HG03060 (cell line): ENCODE measurements at regions not wholly inside any gene's neighbourhood (a gene's known extent, or its start where the extent isn't known, plus 50 kb on each side); places are given as distances from the start of the nearest gene placed in this dataset.

Experiments used
- ATAC-seq: cut with Tn5 transposase; IDR thresholded peaks from one replicate; pipeline ENCODE4 v1.9.1; 2021; ENCODE audit warnings: low read depth, moderate number of reproducible peaks; ENCODE audit not compliant: unreplicated experiment

DNA sequence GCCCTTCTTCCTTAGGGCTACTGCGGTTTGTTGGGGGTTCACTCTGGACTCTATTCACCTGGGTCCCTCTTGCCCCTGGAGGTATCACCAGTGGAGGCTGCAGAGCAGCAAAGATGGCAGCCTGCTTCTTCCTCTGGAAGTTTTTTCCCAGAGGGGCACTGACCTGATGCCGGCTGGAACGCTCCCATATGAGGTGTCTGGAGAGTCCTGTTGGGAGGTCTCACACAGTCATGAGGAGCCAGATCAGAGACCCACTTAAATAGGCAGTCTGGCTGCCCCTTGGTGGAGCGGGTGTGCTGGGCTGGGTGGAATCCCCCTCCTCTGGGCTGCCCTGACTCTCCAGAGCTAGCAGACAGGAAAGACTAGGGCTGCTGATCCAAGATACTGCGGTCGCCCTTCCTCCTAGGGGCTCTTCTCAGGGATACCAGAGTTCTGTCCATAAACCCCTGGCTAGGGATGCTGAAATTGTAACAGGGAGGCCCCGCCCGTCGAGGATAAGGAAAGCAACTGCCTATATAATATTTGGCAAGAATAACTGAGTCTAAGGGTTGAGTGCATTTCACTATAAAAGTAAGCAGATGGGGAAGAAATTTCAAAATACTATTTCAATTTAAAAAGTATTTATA, 140.7 kb downstream of the NOL4 start:
- ATAC-seq = no peak

DNA sequence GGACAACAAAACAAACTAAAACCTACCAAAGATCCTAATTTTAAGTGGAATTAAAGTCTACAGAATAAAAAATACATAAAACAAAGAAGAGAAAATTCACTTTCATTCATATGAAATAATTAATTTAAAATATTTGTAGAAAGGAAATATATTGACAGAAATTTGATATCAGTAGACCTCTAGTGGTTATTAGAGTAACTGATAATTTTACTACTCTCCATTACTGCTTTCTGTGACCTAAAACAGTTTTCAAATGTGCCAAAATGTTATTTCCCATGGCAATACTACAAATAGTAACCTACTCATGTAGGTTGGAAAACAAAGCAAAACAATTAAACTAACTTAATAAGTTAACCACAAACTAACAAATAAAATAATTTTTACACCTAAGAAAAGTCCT, 147.1 kb downstream of the NOL4 start:
- no peak for ATAC-seq

DNA sequence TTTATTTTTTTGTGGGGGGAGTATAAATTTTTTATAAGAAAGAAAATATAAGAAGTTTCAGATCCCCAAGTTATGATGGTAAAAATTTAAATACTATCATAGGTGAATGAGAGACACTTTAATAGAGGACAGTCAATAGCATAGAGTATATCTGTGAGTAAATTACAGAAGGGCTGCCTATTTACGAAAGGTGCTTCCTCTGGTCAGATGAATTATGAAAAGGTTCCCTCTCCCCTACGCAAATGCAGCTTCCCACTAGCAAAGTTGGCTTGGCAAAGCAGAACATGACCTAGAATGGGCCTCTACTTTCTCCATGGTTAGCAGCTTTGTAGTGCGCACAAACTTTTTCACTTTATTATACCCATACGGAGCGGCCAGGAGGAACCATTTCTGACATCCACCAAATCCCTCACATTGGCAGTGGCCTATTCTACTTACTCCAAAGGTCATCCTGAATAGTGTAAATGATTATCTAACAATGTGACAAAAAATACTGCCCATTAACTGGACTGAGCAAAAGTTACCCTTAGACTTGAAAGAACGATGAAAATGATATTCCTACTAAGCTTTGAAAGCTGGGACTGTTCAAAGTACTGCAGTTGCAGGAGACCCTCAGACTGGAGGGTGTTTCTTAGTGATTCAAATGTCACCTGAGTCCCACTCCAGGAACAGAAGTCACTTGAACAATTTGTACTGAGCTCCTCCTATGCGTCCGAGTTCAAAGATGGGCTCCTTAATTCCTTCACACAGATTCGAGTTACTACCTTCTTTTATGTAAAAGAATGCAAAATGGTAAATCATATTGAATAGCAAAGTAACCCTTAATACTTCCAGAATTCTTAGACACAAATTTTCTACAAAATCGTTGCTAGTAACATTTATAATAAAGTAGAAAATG, 148.5 kb downstream of the NOL4 start:
- no peak for ATAC-seq

DNA sequence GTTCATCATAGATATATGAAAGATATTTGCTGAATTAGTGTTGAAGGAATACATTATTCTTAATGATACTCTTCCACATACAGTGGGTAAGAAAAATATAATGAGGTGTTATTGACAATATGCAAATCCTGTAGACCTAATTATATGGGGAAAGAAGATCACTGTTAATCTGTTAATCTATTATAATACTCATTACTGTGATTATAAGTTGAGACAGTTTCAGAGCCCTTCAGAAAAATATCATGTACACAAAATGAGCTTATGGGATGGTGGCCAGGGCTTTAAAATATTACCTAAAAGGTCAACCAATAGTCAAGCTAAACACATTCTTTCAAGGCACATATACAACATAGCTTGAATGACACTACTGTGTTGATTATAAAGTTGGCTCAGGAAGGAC, 163.5 kb downstream of the NOL4 start:
- no peak for ATAC-seq

DNA sequence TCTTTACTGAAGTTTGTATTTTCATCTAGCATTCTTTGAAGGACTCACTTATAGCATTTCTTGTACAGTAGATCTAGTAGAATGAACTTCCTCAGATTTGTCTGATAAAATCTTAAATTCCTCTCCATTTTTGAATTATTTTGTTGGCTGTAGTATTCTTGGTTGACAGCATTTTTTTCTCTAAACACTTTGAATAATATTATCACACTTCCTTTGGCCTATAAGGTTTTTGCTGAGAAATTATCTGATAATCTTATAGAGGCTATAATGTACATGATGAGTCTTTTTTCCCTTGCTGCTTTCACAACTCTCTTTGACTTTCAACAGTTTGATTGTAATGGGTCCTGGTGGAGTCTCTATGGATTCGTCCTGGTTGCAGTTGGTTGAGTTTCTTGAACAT, 169.5 kb downstream of the NOL4 start:
- ATAC-seq = no peak

DNA sequence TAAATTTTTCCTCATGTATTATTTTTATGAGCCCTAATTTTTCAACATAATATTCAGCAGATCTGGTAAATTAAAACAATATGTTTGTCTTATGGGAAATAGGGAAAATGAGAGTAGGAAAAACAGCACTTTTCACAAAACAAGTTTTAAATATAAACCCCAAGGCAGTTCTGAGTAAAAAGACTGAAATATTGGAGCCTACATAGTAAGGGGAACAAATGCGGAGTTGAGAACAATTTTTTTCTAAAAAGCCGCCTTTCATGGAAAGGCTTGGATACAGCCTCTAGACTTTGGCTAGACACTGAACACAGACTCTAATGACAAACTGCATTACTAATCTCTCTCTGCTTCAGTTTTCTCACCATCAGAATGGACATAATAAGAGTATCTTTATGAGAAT, 174.1 kb downstream of the NOL4 start:
- ATAC-seq = no peak

DNA sequence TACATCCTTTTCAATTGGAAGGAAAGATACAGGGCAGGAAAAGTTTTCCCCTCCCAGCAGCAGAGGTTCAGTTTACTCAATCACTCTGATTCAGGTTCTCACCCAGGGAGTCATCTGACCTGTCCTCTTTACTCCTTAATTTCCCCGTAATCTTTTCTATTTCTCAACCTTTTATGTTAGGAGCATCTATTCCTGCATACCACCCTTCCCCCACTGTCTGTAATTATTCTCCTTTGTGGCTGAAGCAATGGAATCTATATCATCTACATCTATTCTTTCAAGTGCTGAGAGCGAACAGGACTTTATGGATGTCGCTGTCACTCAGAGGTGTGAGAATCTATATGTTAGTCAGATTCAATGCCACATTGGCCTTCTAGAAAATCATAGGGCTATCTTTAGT, 175.2 kb downstream of the NOL4 start:
- no peak for ATAC-seq

DNA sequence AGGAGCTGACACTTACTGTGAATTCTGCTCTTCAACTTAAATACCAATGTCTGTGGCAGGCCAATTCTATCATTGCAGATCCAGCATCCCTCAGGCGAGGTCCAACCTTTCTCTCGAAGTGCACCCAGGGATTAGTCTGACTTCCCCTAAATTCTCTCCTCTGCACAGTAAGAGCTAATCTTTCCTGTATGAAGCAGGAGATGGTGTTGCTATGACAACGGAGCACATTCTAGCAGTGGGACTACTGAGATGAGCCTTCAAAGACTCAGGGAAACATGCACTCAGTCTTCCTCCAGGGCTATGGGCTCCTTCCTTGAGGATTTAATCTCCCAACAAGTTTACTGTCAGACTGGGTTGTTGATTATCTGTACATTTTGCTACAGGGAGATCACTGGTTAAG, 176.3 kb downstream of the NOL4 start:
- ATAC-seq = no peak

DNA sequence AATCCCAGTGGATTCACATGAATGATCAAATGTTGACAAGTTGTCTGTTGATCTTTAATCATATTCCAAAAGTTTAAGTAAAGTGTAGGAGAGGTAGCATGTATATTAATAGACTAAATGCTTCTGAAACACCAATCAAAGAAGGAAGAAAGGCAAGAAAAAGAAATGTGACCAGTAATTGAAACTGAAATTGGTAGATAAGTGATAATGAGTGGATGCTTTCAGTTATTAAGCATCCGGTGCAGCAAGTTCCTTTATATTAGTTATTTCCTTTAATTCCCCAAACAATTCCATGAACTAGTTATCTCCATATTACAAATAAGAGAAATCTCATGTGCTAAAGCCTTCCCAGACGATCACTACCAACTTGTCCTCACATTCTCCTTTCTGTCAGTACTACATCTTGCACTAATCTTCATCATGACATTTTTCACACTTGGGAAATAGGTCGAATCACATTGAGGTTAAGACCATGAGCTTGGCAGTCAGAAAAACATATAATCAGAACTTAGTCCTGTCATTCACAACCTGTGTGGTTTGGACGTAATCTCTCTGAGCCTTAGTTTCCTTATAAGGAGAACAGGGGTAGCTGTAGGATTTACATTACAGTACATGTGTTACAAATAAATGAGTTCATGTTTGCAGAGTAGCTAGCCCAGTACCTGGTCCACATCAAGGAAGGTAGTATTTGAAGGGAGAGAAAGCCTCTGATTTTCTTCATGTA, 182.1 kb downstream of the NOL4 start:
- no peak for ATAC-seq

DNA sequence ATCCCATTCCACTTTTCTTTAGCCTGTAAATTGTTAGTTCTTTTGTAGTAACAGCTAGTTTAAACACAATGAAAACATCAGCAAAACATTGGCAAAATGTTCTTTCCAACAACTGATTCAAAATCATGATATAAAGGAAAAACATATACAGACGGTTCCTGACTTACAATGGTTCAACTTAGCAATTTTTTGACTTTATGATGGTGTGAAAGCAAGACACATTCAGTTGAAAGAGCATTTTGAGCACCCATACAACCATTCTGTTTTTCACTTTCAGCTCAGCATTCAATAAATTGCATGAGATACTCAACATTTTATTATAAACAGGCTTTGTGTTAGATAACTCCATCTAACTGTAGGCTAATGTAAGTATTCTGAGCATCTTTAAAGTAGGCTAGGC, 185.1 kb downstream of the NOL4 start:
- no peak for ATAC-seq

DNA sequence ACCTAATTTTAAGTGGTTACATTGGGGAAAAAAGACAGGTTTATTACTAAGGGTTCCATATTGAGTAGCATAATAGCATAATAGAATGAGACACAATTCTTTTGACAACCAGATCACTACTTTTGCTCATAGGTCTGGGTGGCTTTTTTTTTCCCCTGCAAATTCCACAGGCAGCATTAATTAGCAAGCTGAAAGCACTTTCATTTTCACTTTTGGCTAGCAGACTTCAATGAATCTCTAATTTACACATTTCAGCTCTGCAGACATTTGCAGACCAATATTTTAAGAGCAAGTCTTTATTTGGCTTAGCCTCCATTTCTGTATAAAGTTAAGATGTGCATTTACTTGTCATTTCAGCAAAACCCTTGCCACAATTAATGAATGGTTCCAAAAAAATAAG, 185.5 kb downstream of the NOL4 start:
- no peak for ATAC-seq

DNA sequence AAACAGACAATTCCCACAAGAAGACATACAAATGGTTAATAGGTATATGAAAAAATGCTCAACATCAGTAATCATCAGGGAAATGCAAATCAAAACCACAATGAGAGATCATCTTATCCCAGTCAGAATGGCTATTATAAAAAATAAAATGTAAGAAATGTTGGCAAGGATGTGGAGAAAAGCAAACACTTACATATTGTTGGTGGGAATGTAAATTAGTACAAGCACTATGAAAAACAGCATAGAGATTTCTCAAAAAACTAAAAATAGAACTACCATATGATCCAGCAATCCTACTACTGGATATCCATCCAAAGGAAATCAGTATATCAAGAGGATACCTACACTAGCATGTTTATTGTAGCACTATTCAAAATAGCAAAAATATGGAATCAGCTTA, 186.6 kb downstream of the NOL4 start:
- ATAC-seq = no peak

DNA sequence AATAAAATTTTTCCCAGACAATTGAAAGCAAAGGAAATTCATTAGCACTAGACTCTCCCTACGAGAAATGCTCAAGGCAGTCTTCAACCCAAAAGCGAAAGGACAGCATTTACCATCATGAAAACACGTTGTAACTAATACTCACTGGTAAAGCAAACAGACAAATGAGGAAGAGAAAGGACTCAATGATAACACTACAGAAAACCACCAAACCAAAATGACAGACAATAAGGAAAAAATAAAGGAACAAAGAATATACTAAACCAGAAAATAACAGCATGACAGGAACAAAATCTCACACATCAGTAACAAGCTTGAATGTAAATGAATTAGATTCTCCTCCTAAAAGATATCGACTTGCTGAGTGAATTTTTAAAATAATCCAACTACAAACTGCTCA, 190.7 kb downstream of the NOL4 start:
- ATAC-seq = no peak

DNA sequence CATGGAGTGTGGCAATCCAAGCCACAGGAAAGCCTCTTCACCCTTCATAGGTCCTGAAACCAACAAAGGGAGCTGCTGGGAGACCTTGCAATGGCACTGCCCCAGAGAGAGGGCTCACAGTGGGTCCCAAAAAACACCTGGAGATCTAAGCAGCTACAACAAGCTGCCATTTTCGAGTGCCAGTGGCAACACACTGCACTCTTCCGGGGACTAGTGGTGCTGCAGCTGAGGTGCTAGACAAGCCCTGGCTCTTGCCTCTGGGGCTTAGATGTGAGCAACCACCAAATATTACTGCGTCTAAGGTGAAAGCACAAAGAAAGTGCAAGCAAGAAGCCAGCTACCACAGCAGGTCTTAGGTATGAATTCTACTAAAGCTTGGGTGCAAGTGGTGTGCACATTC, 192.9 kb downstream of the NOL4 start:
- ATAC-seq = no peak

DNA sequence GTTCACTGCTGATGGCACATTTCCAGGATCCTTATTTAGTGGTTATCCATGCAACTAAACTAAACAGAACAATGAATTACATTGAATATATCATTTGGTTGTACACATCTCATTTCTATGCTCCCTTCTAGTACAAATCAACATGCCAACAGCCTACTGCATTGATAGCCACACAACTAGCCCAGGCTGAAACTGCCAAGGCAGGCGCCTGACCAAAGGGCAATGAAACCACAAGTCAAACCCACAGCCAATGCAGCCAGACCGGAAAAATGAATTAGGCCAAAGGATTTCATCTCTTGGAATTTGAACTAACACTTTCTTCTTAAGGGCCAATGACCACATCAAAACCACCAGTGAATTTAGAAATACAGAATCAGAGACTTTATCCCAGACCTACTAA, 196.4 kb downstream of the NOL4 start:
- no peak for ATAC-seq

DNA sequence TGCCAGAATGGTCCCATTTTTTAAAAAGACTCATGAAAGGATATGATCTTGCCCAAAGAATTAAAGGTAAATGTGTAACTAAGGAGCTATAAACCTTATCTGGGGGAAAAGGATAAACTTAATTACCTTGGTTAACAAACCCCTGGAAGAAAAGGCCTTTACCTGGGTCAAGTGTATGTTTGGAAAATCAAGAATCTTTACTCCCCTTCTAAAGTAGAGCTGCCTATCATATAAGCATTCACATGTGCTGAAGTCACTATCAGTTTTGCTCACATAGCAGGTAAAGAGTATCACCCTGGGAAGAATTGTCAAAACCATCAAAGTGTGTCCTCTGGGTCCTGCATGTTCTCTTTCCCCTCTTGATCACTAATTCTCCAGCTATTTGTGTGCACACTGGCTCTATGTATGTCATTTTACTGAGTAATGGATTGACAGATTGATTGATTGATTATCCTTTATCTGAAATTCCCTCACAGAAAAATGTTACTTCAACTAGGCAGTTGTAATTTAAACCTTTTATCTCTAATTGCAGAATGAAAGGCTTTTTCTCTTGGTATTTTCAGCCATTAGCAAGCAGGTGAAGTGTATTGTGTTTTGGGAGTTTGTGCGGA, 199.4 kb downstream of the NOL4 start:
- no peak for ATAC-seq

DNA sequence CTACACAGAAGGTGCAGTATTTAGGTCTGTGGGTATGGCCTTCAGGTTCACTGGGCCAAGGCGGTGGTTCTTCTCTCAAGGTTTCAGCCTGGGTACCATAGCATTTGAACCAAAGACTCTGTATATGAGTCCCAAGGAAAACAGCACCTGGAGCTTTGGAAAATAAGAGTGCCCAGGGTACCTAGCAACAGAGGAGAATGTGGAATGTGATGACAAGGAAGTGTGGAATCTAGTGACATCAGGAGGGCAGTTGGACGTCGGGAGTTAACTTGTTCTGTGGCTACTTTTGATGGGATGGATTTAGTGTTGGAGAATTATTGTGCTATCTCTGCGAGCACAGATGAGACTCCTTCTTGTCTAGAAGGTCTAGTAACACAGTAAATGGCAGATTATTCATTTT, 201.2 kb downstream of the NOL4 start:
- ATAC-seq = no peak

DNA sequence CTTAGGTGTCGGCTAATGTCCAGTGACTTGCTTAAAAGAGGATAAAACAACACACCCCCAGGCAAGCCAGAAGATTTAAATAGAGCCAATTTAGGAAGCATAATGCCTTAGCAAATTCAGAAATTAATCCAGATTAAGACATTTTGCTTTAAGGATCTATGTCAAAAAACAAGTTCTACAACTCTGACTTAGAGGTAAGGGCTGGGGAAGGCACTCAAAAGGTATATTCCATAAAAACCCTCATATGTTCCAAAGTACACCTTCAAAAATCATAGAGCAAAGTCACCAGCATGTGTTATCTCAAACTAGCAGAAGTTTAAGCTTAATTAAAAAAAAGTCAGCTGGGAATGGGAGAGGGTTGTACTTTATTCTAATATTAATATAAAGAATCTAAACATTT, 206.4 kb downstream of the NOL4 start:
- ATAC-seq = no peak

DNA sequence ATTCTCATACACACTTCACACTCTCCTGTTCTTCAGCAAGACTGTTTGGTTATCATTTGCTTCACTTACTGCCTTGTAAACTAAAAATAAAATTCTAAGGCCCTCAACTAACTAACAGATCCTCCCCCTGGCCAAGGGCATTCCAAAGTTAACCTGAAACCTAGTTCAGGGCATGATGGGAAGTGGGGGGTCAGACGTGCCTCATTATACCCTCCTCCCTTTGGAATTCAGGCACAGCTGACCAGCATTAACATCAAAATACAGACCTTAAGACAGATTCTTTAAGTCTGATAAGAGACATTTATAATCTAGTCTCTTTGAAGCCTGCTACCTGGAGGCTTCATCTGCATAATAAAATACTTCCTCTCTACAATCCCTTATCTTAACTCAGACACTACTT, 221.0 kb downstream of the NOL4 start:
- no peak for ATAC-seq

DNA sequence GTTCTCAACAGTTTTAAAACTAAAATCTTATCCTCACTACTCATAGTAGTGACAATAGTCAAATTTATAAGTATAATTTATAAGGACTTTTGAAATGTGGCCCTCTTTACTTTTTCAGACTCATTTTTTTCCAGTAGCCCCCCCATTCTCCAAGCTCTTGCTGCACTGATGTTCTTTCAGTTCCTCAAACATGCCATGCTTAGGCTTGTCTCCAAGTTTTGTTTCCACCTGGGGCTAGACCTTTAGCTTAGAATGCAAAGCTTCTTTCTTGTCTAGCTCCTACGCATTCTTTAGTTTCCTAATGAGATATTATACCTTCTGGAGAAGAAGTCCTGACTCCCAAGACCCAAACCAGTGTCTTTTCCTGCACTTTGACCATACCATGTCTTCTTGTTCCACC, 222.6 kb downstream of the NOL4 start:
- no peak for ATAC-seq

DNA sequence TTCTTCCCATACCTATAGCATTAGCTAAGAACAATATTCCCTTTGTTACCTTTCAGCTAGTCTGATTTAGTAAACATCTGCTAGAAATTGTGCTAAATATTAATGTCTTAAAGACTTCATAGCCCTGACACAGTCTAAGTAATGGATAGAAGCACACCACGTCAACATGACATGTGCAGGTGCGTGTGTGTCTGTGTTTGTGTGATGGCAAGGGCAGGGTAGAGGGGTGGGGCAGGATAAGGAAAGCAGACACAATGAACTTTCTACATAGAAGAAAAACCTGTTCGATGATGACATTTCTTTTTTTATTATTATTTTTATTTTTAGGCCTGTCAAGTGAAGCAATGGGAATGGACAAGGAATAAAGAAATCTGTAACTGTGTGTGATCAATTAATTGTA, 223.3 kb downstream of the NOL4 start:
- ATAC-seq = no peak
